Ovary (tissue), 7 donors: ENCODE measurements at regions not wholly inside any gene's neighbourhood (a gene's known extent, or its start where the extent isn't known, plus 50 kb on each side); places are given as distances from the start of the nearest gene placed in this dataset.
"Not testable (repeated sequence)": the region's sequence is repeated elsewhere in the genome, so short reads cannot be mapped to it uniquely, and the experiment has no call there.

Experiments
- DNase-seq, 5 donors: peaks; one replicate each; pipeline ENCODE4 v3.0.0-alpha.2; 2019 to 2020
- H3K27ac ChIP-seq, 2 donors: fragments of 200-600 bp; one replicate each; pipeline versions ENCODE4 v1.5.1 to v1.8.0; 2019 to 2022
- H3K27me3 ChIP-seq: fragments of 200-600 bp; one replicate; pipeline ENCODE4 v1.8.0; 2022
- H3K36me3 ChIP-seq: fragments of 200-600 bp; sonication (generic); one replicate; pipeline ENCODE4 v1.5.1; 2019
- H3K4me1 ChIP-seq: one replicate; pipeline ENCODE4 v1.8.1; 2013; ENCODE audit warnings: mild to moderate bottlenecking, moderate library complexity; ENCODE audit not compliant: insufficient read depth
- H3K4me3 ChIP-seq: fragments of 200-600 bp; sonication (generic); one replicate; pipeline ENCODE4 v1.5.1; 2017
- H3K9me3 ChIP-seq, 2 donors: fragments of 200-600 bp in 1 of 2; sonication (generic) in 1 of 2; one replicate each; pipeline versions ENCODE4 v1.5.1 to v1.8.1; 2013 to 2019; ENCODE audit warnings: mild to moderate bottlenecking in 1 of 2, moderate library complexity in 1 of 2
- CTCF ChIP-seq, 3 donors: fragments of 450-650 bp in 2 of 3; fragments of 200-600 bp in 1 of 3; IDR thresholded peaks; one replicate each; pipeline versions ENCODE4 v1.5.1 to v1.8.0; 2016 to 2022; ENCODE audit warnings: antibody characterized with exemption in 3 of 3, mild to moderate bottlenecking in 1 of 3
- EP300 ChIP-seq: sonication (generic); formaldehyde crosslinking; IDR thresholded peaks from one replicate; pipeline ENCODE4 v1.6.1; 2017; ENCODE audit warnings: antibody characterized with exemption
- POLR2A ChIP-seq: fragments of 450-650 bp; IDR thresholded peaks from one replicate; pipeline ENCODE4 v1.6.1; 2017; ENCODE audit warnings: antibody characterized with exemption, mild to moderate bottlenecking, moderate library complexity
- WGBS, 3 donors: extraction: QIAGEN DNeasy Blood & Tissue Kit in 1 of 3; methylation state at CpG; one replicate each; pipeline versions ENCODE4 v1.1.5 to v1.1.7; 2013 to 2017; 5-methylcytosine and 5-hydroxymethylcytosine counted together
- intact Hi-C, 4 donors: fragments of 100-400 bp; cut with DNase I; formaldehyde crosslinking; loops; one replicate each; pipeline versions ENCODE4 v1.11.0 to v1.15.1; 2022 to 2023
- donor health status: DM: no; HTN: no; CAD: no; lungs with moderate emphysema.
- donor health status: DM: no; HTN: no; CAD: no.
- donor health status: Bipolar disorder and iron deficiency.
- donor health status: DM: no; HTN: no; CAD: no.
- donor health status: DM: yes; HTN: yes; CAD: no.

- TF ChIP-seq POLR2A, result no peak
- no peak for TF ChIP-seq CTCF (IDR thresholded peaks at IDR 0.05)
- Histone ChIP-seq H3K27ac (no peak overlapping the region), H3K36me3 (no peaks in the 10 kb centered on the region), H3K27me3 (no peaks in the 10 kb centered on the region), H3K9me3 (no peaks in the 10 kb centered on the region), H3K4me3 (no peak overlapping the region), H3K4me1 (no peaks in the 10 kb centered on the region)
- WGBS, 3 donors, result 95 to 98% (median 95%) methylated on average over 4 of the region's 4 CpGs
- DNase-seq, result no peak
- intact Hi-C loops, result no loop called here
These were observed 217.6 kb upstream of the NEBL start for GRCh38 chr10:21114683-21115082.

GRCh38 chr10:21110358-21110757 lies 213.2 kb upstream of the NEBL start:
- H3K27ac ChIP-seq, result no peak overlapping the region
- TF ChIP-seq CTCF (IDR thresholded peaks at IDR 0.05) (no peak), EP300 (no peak), POLR2A (no peak)
- WGBS, 3 donors, result 94 to 97% (median 96%) methylated on average over 2 of the region's 2 CpGs
- intact Hi-C loops, result no loop called here
- no peaks in the 10 kb centered on the region for H3K36me3 ChIP-seq
- DNase-seq, result no peak
- H3K4me3 ChIP-seq, result no peak overlapping the region
- H3K9me3 ChIP-seq, result no peaks in the 10 kb centered on the region
- no peaks in the 10 kb centered on the region for H3K27me3 ChIP-seq
- H3K4me1 ChIP-seq, result no peaks in the 10 kb centered on the region

- intact Hi-C loops, H3K9me3 ChIP-seq, DNase-seq, H3K4me1 ChIP-seq, H3K27me3 ChIP-seq, H3K4me3 ChIP-seq, H3K36me3 ChIP-seq, H3K27ac ChIP-seq: not testable (repeated sequence)
- WGBS, 3 donors, result 93 to 96% (median 95%) methylated on average over 4 of the region's 4 CpGs
These were observed 209.8 kb upstream of the NEBL start for GRCh38 chr10:21106931-21107330.

- intact Hi-C loops, H3K36me3 ChIP-seq, H3K4me1 ChIP-seq, H3K9me3 ChIP-seq, H3K27ac ChIP-seq, DNase-seq, H3K4me3 ChIP-seq, H3K27me3 ChIP-seq: not testable (repeated sequence)
- 73 to 98% (median 82%) methylated on average over 3 of the region's 3 CpGs for WGBS, 3 donors
These were observed 208.2 kb upstream of the NEBL start for GRCh38 chr10:21105331-21105730.

GRCh38 chr10:21100871-21101514 lies 203.9 kb upstream of the NEBL start:
- no peaks in the 10 kb centered on the region for H3K9me3 ChIP-seq
- H3K27me3 ChIP-seq, result no peaks in the 10 kb centered on the region
- H3K36me3 ChIP-seq, result no peaks in the 10 kb centered on the region
- peaks cover 2% of the 10 kb centered on the region for H3K4me1 ChIP-seq
- DNase-seq, result no peak
- TF ChIP-seq POLR2A (no peak), CTCF (IDR thresholded peaks at IDR 0.05) (no peak), EP300 (no peak)
- no peak overlapping the region for H3K4me3 ChIP-seq
- no peak overlapping the region for H3K27ac ChIP-seq
- intact Hi-C loops, result no loop called here
- WGBS, 3 donors, result 24 to 31% (median 28%) methylated on average over 7 of the region's 7 CpGs
